GM12878 (cell line): ENCODE measurements at regions not wholly inside any gene's neighbourhood (a gene's known extent, or its start where the extent isn't known, plus 50 kb on each side); places are given as distances from the start of the nearest gene placed in this dataset.

Experiments used
- ATAC-seq: fragments of 200-7000 bp; cut with Tn5 transposase; 3 replicates; pipeline ENCODE4 v1.9.1; 2020; ENCODE audit warnings: mild to moderate bottlenecking, moderate library complexity
- BruUV-seq: library from RNA; stranded (reverse); fragments of 400-500 nt; replicated peaks from 2 replicates; lab custom pipeline; 2021; lab: Mats Ljungman, UMichigan
- CTCF ChIA-PET: fragments of 300-600 bp; sonication (Branson Sonifier 250); formaldehyde crosslinking; extraction: SDS; loops from one replicate; lab custom pipeline; 2021; ENCODE audit warnings: inconsistent platforms; lab: Yijun Ruan, JAX
- POLR2A ChIA-PET: fragments of 350-600 bp; formaldehyde crosslinking; extraction: SDS; loops from one replicate; lab custom pipeline; 2021; ENCODE audit warnings: inconsistent platforms; lab: Charles Lee
- RAD21 ChIA-PET: fragments of 300-600 bp; sonication (Branson Sonifier 250); formaldehyde crosslinking; loops from one replicate; lab custom pipeline; 2023; ENCODE audit warnings: antibody characterized with exemption; ENCODE audit not compliant: unreplicated experiment; lab: Charles Lee
- SMC1A ChIA-PET: fragments of 300-600 bp; sonication (Branson Sonifier 250); formaldehyde crosslinking; loops from one replicate; lab custom pipeline; 2023; ENCODE audit not compliant: unreplicated experiment, uncharacterized antibody; lab: Charles Lee
- DNase-seq: peaks from one replicate; pipeline ENCODE4 v3.0.0-alpha.2; 2011; ENCODE audit warnings: low read depth, low spot score
- FAIRE-seq: peaks from 3 replicates; lab custom pipeline; 2011; peaks lifted over from hg19 to GRCh38; lab: Jason Lieb, UNC
- H2AFZ ChIP-seq: 2 replicates; pipeline ENCODE4 v1.6.0; 2011; ENCODE audit warnings: low read depth, low read length, control low read depth; ENCODE audit not compliant: control insufficient read depth
- H3K27ac ChIP-seq: 2 replicates; pipeline ENCODE4 v1.5.1; 2011; ENCODE audit warnings: control low read depth; ENCODE audit not compliant: control insufficient read depth, insufficient read depth
- H3K27me3 ChIP-seq, 2 experiments: replicated peaks in 1 of 2; 2 replicates each; pipeline versions ENCODE4 v1.6.0 to v1.6.1; 2011; ENCODE audit warnings: low read length in 1 of 2; ENCODE audit not compliant: control insufficient read depth in 2 of 2, insufficient read depth in 2 of 2
- H3K36me3 ChIP-seq, 2 experiments: 2 replicates each; pipeline ENCODE4 v1.5.1; 2011; ENCODE audit warnings: low read length in 1 of 2; ENCODE audit not compliant: control insufficient read depth in 2 of 2, insufficient read depth in 2 of 2
- H3K4me1 ChIP-seq: 2 replicates; pipeline ENCODE4 v1.6.1; 2011; ENCODE audit warnings: mild to moderate bottlenecking, low read length, moderate library complexity, mixed read lengths; ENCODE audit not compliant: control insufficient read depth, insufficient read depth
- H3K4me2 ChIP-seq: 2 replicates; pipeline ENCODE4 v1.6.0; 2011; ENCODE audit warnings: control low read depth; ENCODE audit not compliant: control insufficient read depth, insufficient read depth
- H3K4me3 ChIP-seq: fragments of 200-600 bp; sonication (generic); 2 replicates; pipeline ENCODE4 v1.5.1; 2016
- H3K79me2 ChIP-seq: 2 replicates; pipeline ENCODE4 v1.6.0; 2011; ENCODE audit warnings: low read length; ENCODE audit not compliant: control insufficient read depth, insufficient read depth
- H3K9ac ChIP-seq: 2 replicates; pipeline ENCODE4 v1.8.0; 2011; ENCODE audit warnings: low read length, control low read depth, mixed read lengths; ENCODE audit not compliant: control insufficient read depth, insufficient read depth
- H3K9me3 ChIP-seq: replicated peaks from 3 replicates; pipeline ENCODE4 v1.5.1; 2011; ENCODE audit warnings: mild to moderate bottlenecking, low read length; ENCODE audit not compliant: control insufficient read depth, insufficient read depth
- H4K20me1 ChIP-seq: 2 replicates; pipeline ENCODE4 v1.6.0; 2011; ENCODE audit not compliant: control insufficient read depth, insufficient read depth
- CREM ChIP-seq: IDR thresholded peaks from 2 replicates; pipeline ENCODE4 v1.6.1; 2014; ENCODE audit warnings: antibody characterized with exemption, low read depth
- HDAC2 ChIP-seq: fragments of 200-600 bp; sonication (generic); IDR thresholded peaks from 2 replicates; pipeline ENCODE4 v1.6.1; 2017
- MYB ChIP-seq: fragments of 150-350 bp; IDR thresholded peaks from 2 replicates; pipeline ENCODE4 v1.6.1; 2014; ENCODE audit warnings: mild to moderate bottlenecking, low read depth, low read length, borderline replicate concordance
- MYC ChIP-seq: IDR thresholded peaks from 2 replicates; pipeline ENCODE4 v1.6.1; 2011; ENCODE audit warnings: mild to moderate bottlenecking, low read length, moderate library complexity, inconsistent platforms; ENCODE audit not compliant: insufficient read depth, insufficient replicate concordance, insufficient read length, severe bottlenecking
- POLR2A ChIP-seq: IDR thresholded peaks from 2 replicates; pipeline ENCODE4 v1.6.1; 2011; ENCODE audit warnings: low read depth, mild to moderate bottlenecking, low read length
- RFX5 ChIP-seq: IDR thresholded peaks from 2 replicates; pipeline ENCODE4 v1.6.1; 2011; ENCODE audit warnings: low read depth, low read length, improper control_type of control experiment
- SMARCA5 ChIP-seq: fragments of 450-650 bp; IDR thresholded peaks from 2 replicates; pipeline ENCODE4 v1.6.1; 2017; ENCODE audit warnings: mild to moderate bottlenecking
- TCF7 ChIP-seq: IDR thresholded peaks from 2 replicates; pipeline ENCODE4 v1.6.1; 2014; ENCODE audit warnings: antibody characterized with exemption, borderline replicate concordance
- YBX1 ChIP-seq: fragments of 450-650 bp; IDR thresholded peaks from 2 replicates; pipeline ENCODE4 v1.6.1; 2016; ENCODE audit warnings: antibody characterized with exemption
- ZBED1 ChIP-seq: IDR thresholded peaks from 2 replicates; pipeline ENCODE4 v1.6.1; 2016; ENCODE audit warnings: borderline replicate concordance
- ZNF217 ChIP-seq: fragments of 450-650 bp; IDR thresholded peaks from 2 replicates; pipeline ENCODE4 v1.6.1; 2017; ENCODE audit warnings: antibody characterized with exemption, mild to moderate bottlenecking
- in situ Hi-C: fragments of 300-500 bp; cut with MboI; formaldehyde crosslinking; loops from 9 replicates; pipeline ENCODE4 v1.14.3; 2018; ENCODE audit warnings: mixed read lengths
- intact Hi-C: fragments of 100-400 bp; cut with micrococcal nuclease; formaldehyde crosslinking; loops from one replicate; pipeline ENCODE4 v1.14.2; 2022; ENCODE audit not compliant: unreplicated experiment
- TF ChIP-seq, protein P1 (sequence below): fragments of 450-650 bp; IDR thresholded peaks from 2 replicates; pipeline ENCODE4 v1.6.1; 2016; ENCODE audit warnings: mild to moderate bottlenecking

DNA sequence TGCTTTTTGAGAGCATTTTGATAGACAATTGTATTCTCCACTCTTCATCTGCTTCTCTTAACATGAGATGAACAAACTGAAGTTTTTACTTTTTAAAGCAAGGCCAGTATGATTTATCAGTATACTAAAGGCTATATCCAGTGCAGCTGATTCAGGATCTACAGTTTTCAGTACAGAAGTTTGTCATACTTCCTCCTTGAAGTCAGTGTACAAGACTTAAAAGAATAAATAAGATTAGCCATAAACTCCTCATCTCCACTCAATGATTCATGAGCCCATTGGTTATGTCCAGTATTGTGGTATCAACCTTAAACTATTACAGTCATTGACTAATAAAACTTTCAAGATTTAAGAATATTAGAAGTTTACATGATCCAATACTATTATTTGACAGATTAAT is 374.8 kb upstream of the EPHA7 start:
- no peak overlapping the region for H3K27ac ChIP-seq
- no peaks in the 10 kb centered on the region for H3K79me2 ChIP-seq
- no peaks in the 10 kb centered on the region for H3K36me3 ChIP-seq
- DNase-seq (no peak), FAIRE-seq (no peak), ATAC-seq (no peak)
- H4K20me1 ChIP-seq, result no peaks in the 10 kb centered on the region
- no peaks in the 10 kb centered on the region for H3K4me1 ChIP-seq
- no peak overlapping the region for H3K4me3 ChIP-seq
- H3K9me3 ChIP-seq, result no peaks in the 10 kb centered on the region
- SMC1A ChIA-PET, result no interaction called here
- H3K27me3 ChIP-seq, result no peaks in the 10 kb centered on the region
- POLR2A ChIA-PET, result no interaction called here
- H3K9ac ChIP-seq, result no peak overlapping the region
- no peak overlapping the region for H2AFZ ChIP-seq
- in situ Hi-C loops (no loop called here), intact Hi-C loops (no loop called here)
- RAD21 ChIA-PET, result no interaction called here
- H3K4me2 ChIP-seq, result no peak overlapping the region
- no TSS peak for BruUV-seq
- no peak for TF ChIP-seq TCF7
- TF ChIP-seq RFX5, result no peak
- TF ChIP-seq YBX1, result no peak
- no peak for TF ChIP-seq MYC
- TF ChIP-seq ZBED1, result no peak
- no peak for TF ChIP-seq POLR2A
- TF ChIP-seq ZNF217, result no peak
- no peak for TF ChIP-seq SMARCA5
- TF ChIP-seq, protein P1, sequence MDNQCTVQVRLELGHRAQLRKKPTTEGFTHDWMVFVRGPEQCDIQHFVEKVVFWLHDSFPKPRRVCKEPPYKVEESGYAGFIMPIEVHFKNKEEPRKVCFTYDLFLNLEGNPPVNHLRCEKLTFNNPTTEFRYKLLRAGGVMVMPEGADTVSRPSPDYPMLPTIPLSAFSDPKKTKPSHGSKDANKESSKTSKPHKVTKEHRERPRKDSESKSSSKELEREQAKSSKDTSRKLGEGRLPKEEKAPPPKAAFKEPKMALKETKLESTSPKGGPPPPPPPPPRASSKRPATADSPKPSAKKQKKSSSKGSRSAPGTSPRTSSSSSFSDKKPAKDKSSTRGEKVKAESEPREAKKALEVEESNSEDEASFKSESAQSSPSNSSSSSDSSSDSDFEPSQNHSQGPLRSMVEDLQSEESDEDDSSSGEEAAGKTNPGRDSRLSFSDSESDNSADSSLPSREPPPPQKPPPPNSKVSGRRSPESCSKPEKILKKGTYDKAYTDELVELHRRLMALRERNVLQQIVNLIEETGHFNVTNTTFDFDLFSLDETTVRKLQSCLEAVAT, result no peak
- TF ChIP-seq HDAC2, result no peak
- no peak for TF ChIP-seq MYB
- no peak for TF ChIP-seq CREM
- CTCF ChIA-PET, result no interaction called here
